ENCODE measurements at regions not wholly inside any gene's neighbourhood (a gene's known extent, or its start where the extent isn't known, plus 50 kb on each side); places are given as distances from the start of the nearest gene placed in this dataset.

DNA sequence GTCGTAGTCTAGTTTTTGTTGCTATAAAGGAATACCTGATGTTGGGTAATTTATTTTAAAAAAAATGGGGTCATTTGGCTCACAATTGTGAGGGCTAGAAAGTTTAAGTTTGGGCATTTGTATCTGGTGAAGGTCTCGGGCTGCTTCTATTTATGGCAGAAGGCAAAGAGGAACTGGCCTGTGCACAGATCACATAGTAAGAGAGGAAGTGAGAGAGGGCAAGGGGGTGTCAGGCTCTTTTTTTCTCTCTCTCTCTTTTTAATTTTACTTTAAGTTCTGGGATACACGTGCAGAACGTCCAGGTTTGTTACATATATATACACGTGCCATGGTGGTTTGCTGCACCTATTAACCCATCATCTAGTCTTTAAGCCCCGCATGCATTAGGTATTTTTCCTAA is 453.3 kb downstream of the DIRAS2 start:
- TF ChIP-seq POLR2A (IDR thresholded peaks at IDR 0.05) = no peak
- TF ChIP-seq, protein P1, sequence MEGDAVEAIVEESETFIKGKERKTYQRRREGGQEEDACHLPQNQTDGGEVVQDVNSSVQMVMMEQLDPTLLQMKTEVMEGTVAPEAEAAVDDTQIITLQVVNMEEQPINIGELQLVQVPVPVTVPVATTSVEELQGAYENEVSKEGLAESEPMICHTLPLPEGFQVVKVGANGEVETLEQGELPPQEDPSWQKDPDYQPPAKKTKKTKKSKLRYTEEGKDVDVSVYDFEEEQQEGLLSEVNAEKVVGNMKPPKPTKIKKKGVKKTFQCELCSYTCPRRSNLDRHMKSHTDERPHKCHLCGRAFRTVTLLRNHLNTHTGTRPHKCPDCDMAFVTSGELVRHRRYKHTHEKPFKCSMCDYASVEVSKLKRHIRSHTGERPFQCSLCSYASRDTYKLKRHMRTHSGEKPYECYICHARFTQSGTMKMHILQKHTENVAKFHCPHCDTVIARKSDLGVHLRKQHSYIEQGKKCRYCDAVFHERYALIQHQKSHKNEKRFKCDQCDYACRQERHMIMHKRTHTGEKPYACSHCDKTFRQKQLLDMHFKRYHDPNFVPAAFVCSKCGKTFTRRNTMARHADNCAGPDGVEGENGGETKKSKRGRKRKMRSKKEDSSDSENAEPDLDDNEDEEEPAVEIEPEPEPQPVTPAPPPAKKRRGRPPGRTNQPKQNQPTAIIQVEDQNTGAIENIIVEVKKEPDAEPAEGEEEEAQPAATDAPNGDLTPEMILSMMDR (IDR thresholded peaks at IDR 0.05) = no peak

All from gastroesophageal sphincter (tissue), 3 donors.